Omental fat pad (tissue), 3 donors: ENCODE measurements at regions not wholly inside any gene's neighbourhood (a gene's known extent, or its start where the extent isn't known, plus 50 kb on each side); places are given as distances from the start of the nearest gene placed in this dataset.

Experiments
- ATAC-seq: fragments of 150-250 bp; one replicate; pipeline ENCODE4 v1.9.1; 2016; ENCODE audit warnings: mild to moderate bottlenecking, moderate library complexity; ENCODE audit not compliant: low FRiP score
- DNase-seq: peaks from one replicate; pipeline ENCODE4 v3.0.0-alpha.2; 2019; ENCODE audit warnings: low spot score
- CTCF ChIP-seq, 3 donors: fragments of 450-650 bp; IDR thresholded peaks; one replicate each; pipeline ENCODE4 v1.5.1; 2016 to 2017; ENCODE audit warnings: antibody characterized with exemption in 3 of 3, mild to moderate bottlenecking in 3 of 3, moderate library complexity in 2 of 3

GRCh38 chr4:145280541-145280940 lies 100.2 kb upstream of the OTUD4 start:
- ATAC-seq (no peak), DNase-seq (no peak)
- TF ChIP-seq CTCF (IDR thresholded peaks at IDR 0.05): no peak

- peak; percentile 81 for ATAC-seq
- DNase-seq: no peak
- TF ChIP-seq CTCF (IDR thresholded peaks at IDR 0.05): no peak
Observed at GRCh38 chr4:145279122-145279960, 99.0 kb upstream of the OTUD4 start.

- ATAC-seq: peak; percentile 21
Observed at GRCh38 chr4:145278341-145279121, 98.1 kb upstream of the OTUD4 start.

GRCh38 chr4:145277011-145277410 lies 96.6 kb upstream of the OTUD4 start:
- no peak for TF ChIP-seq CTCF (IDR thresholded peaks at IDR 0.05)
- ATAC-seq (no peak), DNase-seq (no peak)

More at GRCh38 chr4:145278341-145279121, 98.1 kb upstream of the OTUD4 start:
- TF ChIP-seq CTCF (IDR thresholded peaks at IDR 0.05): no peak
- no peak for DNase-seq

- TF ChIP-seq CTCF (IDR thresholded peaks at IDR 0.05): no peak
- no peak for ATAC-seq
- DNase-seq: no peak
Observed at GRCh38 chr4:145276050-145276449, 95.7 kb upstream of the OTUD4 start.

GRCh38 chr4:145271194-145271593 lies 90.8 kb upstream of the OTUD4 start:
- no peak for ATAC-seq
- no peak for DNase-seq
- TF ChIP-seq CTCF (IDR thresholded peaks at IDR 0.05): no peak
